Activated T-helper 1 cell treated with anti-CD3 and anti-CD28 coated beads, Interleukin-12 subunit alpha, Interleukin-12 subunit beta, Interleukin-2, Interleukin-4 antibody, amounts not matched to agents 30 ng/mL and 10 ng/mL and 1 ng/mL, durations not matched to agents 14 hours and 24 hours and 36 hours (primary cell): ENCODE measurements at regions not wholly inside any gene's neighbourhood (a gene's known extent, or its start where the extent isn't known, plus 50 kb on each side); places are given as distances from the start of the nearest gene placed in this dataset.

ENCODE experiments used
- DNase-seq: peaks from one replicate; pipeline ENCODE4 v3.0.0; 2021; ENCODE audit warnings: low spot score
- H3K27ac Mint-ChIP-seq: one replicate; pipeline ENCODE4 v1.8.0; 2021; ENCODE audit warnings: mild to moderate bottlenecking, mixed read lengths
- H3K27me3 Mint-ChIP-seq: one replicate; pipeline ENCODE4 v1.8.0; 2022; ENCODE audit warnings: mild to moderate bottlenecking, moderate library complexity, mixed read lengths; ENCODE audit not compliant: insufficient read depth
- H3K36me3 Mint-ChIP-seq: one replicate; pipeline ENCODE4 v1.8.0; 2021; ENCODE audit warnings: low read depth, mixed read lengths
- H3K4me1 Mint-ChIP-seq: one replicate; pipeline ENCODE4 v1.8.0; 2021; ENCODE audit warnings: low read depth, mixed read lengths
- H3K4me3 Mint-ChIP-seq: one replicate; pipeline ENCODE4 v1.8.0; 2021; ENCODE audit warnings: mild to moderate bottlenecking, moderate library complexity, mixed read lengths
- H3K9me3 Mint-ChIP-seq: one replicate; pipeline ENCODE4 v1.8.0; 2021; ENCODE audit warnings: mixed read lengths
- intact Hi-C: fragments of 100-400 bp; cut with micrococcal nuclease; formaldehyde crosslinking; loops from one replicate; pipeline ENCODE4 v1.15.1; 2024

GRCh38 chr5:62017092-62017491 is 288.9 kb upstream of the KIF2A start:
- no peak for DNase-seq
- H3K4me1 Mint-ChIP-seq, result no peaks in the 10 kb centered on the region
- H3K36me3 Mint-ChIP-seq, result no peaks in the 10 kb centered on the region
- no peaks in the 10 kb centered on the region for H3K9me3 Mint-ChIP-seq
- H3K27ac Mint-ChIP-seq, result no peak overlapping the region
- no peaks in the 10 kb centered on the region for H3K27me3 Mint-ChIP-seq
- intact Hi-C loops, result no loop called here
- H3K4me3 Mint-ChIP-seq, result no peak overlapping the region

GRCh38 chr5:62029303-62029702 is 276.7 kb upstream of the KIF2A start:
- H3K27me3 Mint-ChIP-seq, result no peaks in the 10 kb centered on the region
- no peak for DNase-seq
- H3K4me1 Mint-ChIP-seq, result no peaks in the 10 kb centered on the region
- H3K9me3 Mint-ChIP-seq, result no peaks in the 10 kb centered on the region
- H3K4me3 Mint-ChIP-seq, result no peak overlapping the region
- intact Hi-C loops, result no loop called here
- H3K27ac Mint-ChIP-seq, result no peak overlapping the region
- no peaks in the 10 kb centered on the region for H3K36me3 Mint-ChIP-seq

- H3K4me3 Mint-ChIP-seq, result no peak overlapping the region
- no peaks in the 10 kb centered on the region for H3K36me3 Mint-ChIP-seq
- H3K27me3 Mint-ChIP-seq, result no peaks in the 10 kb centered on the region
- no peak overlapping the region for H3K27ac Mint-ChIP-seq
- no peak for DNase-seq
- H3K9me3 Mint-ChIP-seq, result no peaks in the 10 kb centered on the region
- H3K4me1 Mint-ChIP-seq, result no peaks in the 10 kb centered on the region
- intact Hi-C loops, result no loop called here
These were observed 275.7 kb upstream of the KIF2A start for GRCh38 chr5:62030326-62030725.

GRCh38 chr5:62038024-62038423 is 268.0 kb upstream of the KIF2A start:
- Mint-ChIP-seq H3K4me3 (no peak overlapping the region), H3K9me3 (no peaks in the 10 kb centered on the region), H3K36me3 (no peaks in the 10 kb centered on the region), H3K27me3 (no peaks in the 10 kb centered on the region), H3K27ac (no peak overlapping the region), H3K4me1 (no peaks in the 10 kb centered on the region)
- intact Hi-C loops, result no loop called here
- DNase-seq, result no peak

- Mint-ChIP-seq H3K36me3 (no peaks in the 10 kb centered on the region), H3K27me3 (no peaks in the 10 kb centered on the region), H3K4me3 (no peak overlapping the region), H3K4me1 (no peaks in the 10 kb centered on the region), H3K9me3 (no peaks in the 10 kb centered on the region), H3K27ac (no peak overlapping the region)
- intact Hi-C loops, result no loop called here
- DNase-seq, result no peak
These were observed 264.8 kb upstream of the KIF2A start for GRCh38 chr5:62041156-62041756.

GRCh38 chr5:62042007-62042406 is 264.0 kb upstream of the KIF2A start:
- no peaks in the 10 kb centered on the region for H3K9me3 Mint-ChIP-seq
- no peak overlapping the region for H3K4me3 Mint-ChIP-seq
- intact Hi-C loops, result no loop called here
- no peak overlapping the region for H3K27ac Mint-ChIP-seq
- H3K4me1 Mint-ChIP-seq, result no peaks in the 10 kb centered on the region
- H3K27me3 Mint-ChIP-seq, result no peaks in the 10 kb centered on the region
- no peaks in the 10 kb centered on the region for H3K36me3 Mint-ChIP-seq
- no peak for DNase-seq

- Mint-ChIP-seq H3K27me3 (no peaks in the 10 kb centered on the region), H3K9me3 (no peaks in the 10 kb centered on the region), H3K27ac (no peak overlapping the region), H3K4me1 (no peaks in the 10 kb centered on the region), H3K36me3 (no peaks in the 10 kb centered on the region), H3K4me3 (no peak overlapping the region)
- DNase-seq, result no peak
- intact Hi-C loops, result no loop called here
These were observed 262.4 kb upstream of the KIF2A start for GRCh38 chr5:62043289-62044280.

- no peaks in the 10 kb centered on the region for H3K27me3 Mint-ChIP-seq
- H3K4me3 Mint-ChIP-seq, result no peak overlapping the region
- intact Hi-C loops, result no loop called here
- no peaks in the 10 kb centered on the region for H3K36me3 Mint-ChIP-seq
- no peaks in the 10 kb centered on the region for H3K4me1 Mint-ChIP-seq
- no peak for DNase-seq
- no peaks in the 10 kb centered on the region for H3K9me3 Mint-ChIP-seq
- H3K27ac Mint-ChIP-seq, result no peak overlapping the region
These were observed 261.0 kb upstream of the KIF2A start for GRCh38 chr5:62044989-62045388.

- no peak overlapping the region for H3K27ac Mint-ChIP-seq
- H3K9me3 Mint-ChIP-seq, result no peaks in the 10 kb centered on the region
- intact Hi-C loops, result no loop called here
- no peaks in the 10 kb centered on the region for H3K4me1 Mint-ChIP-seq
- peaks cover 3% of the 10 kb centered on the region for H3K27me3 Mint-ChIP-seq
- H3K36me3 Mint-ChIP-seq, result no peaks in the 10 kb centered on the region
- DNase-seq, result no peak
- no peak overlapping the region for H3K4me3 Mint-ChIP-seq
These were observed 259.8 kb upstream of the KIF2A start for GRCh38 chr5:62046191-62046590.

GRCh38 chr5:62051747-62052146 is 254.3 kb upstream of the KIF2A start:
- no peak for DNase-seq
- H3K4me3 Mint-ChIP-seq, result no peak overlapping the region
- intact Hi-C loops, result no loop called here
- peaks cover 3% of the 10 kb centered on the region for H3K27me3 Mint-ChIP-seq
- H3K27ac Mint-ChIP-seq, result no peak overlapping the region
- H3K4me1 Mint-ChIP-seq, result no peaks in the 10 kb centered on the region
- no peaks in the 10 kb centered on the region for H3K36me3 Mint-ChIP-seq
- H3K9me3 Mint-ChIP-seq, result no peaks in the 10 kb centered on the region

- Mint-ChIP-seq H3K4me3 (no peak overlapping the region), H3K27me3 (peaks cover 2% of the 10 kb centered on the region), H3K36me3 (no peaks in the 10 kb centered on the region), H3K4me1 (no peaks in the 10 kb centered on the region), H3K27ac (no peak overlapping the region), H3K9me3 (no peaks in the 10 kb centered on the region)
- intact Hi-C loops, result no loop called here
- no peak for DNase-seq
These were observed 246.0 kb upstream of the KIF2A start for GRCh38 chr5:62059960-62060359.

- intact Hi-C loops, result no loop called here
- H3K27me3 Mint-ChIP-seq, result no peaks in the 10 kb centered on the region
These were observed 241.0 kb upstream of the KIF2A start for GRCh38 chr5:62065050-62065449.

GRCh38 chr5:62066761-62067277 is 239.2 kb upstream of the KIF2A start:
- intact Hi-C loops, result no loop called here
- Mint-ChIP-seq H3K36me3 (no peaks in the 10 kb centered on the region), H3K4me3 (no peak overlapping the region), H3K9me3 (no peaks in the 10 kb centered on the region), H3K4me1 (no peaks in the 10 kb centered on the region), H3K27me3 (no peaks in the 10 kb centered on the region), H3K27ac (no peak overlapping the region)
- DNase-seq, result no peak

More at GRCh38 chr5:62065050-62065449, 241.0 kb upstream of the KIF2A start:
- Mint-ChIP-seq H3K4me3 (no peak overlapping the region), H3K4me1 (no peaks in the 10 kb centered on the region), H3K27ac (no peak overlapping the region), H3K36me3 (no peaks in the 10 kb centered on the region), H3K9me3 (no peaks in the 10 kb centered on the region)
- DNase-seq, result no peak
